ENCODE measurements at regions not wholly inside any gene's neighbourhood (a gene's known extent, or its start where the extent isn't known, plus 50 kb on each side); places are given as distances from the start of the nearest gene placed in this dataset.

GRCh38 chr17:72024457-72024856 lies 96.4 kb upstream of the SOX9 start:
- Histone ChIP-seq H3K27ac (ENCODE audit: insufficient read depth, low read depth, low read length, poor library complexity, severe bottlenecking) (no peak overlapping the region), H3K27me3 (ENCODE audit: control insufficient read depth, insufficient read depth, low read length, poor library complexity, severe bottlenecking) (no peaks in the 10 kb centered on the region), H3K4me3 (ENCODE audit: insufficient read depth, low read depth, low read length) (no peak overlapping the region), H3K36me3 (ENCODE audit: control insufficient read depth, insufficient read depth, low read length) (no peaks in the 10 kb centered on the region), H3K9me3 (ENCODE audit: control insufficient read depth, low read length) (no peaks in the 10 kb centered on the region), H3K4me1 (ENCODE audit: control insufficient read depth, insufficient read depth, low read length) (peaks cover 4% of the 10 kb centered on the region)

- Histone ChIP-seq H3K9me3 (ENCODE audit: control insufficient read depth, low read length) (no peaks in the 10 kb centered on the region), H3K36me3 (ENCODE audit: control insufficient read depth, insufficient read depth, low read length) (no peaks in the 10 kb centered on the region), H3K27me3 (ENCODE audit: control insufficient read depth, insufficient read depth, low read length, poor library complexity, severe bottlenecking) (no peaks in the 10 kb centered on the region), H3K4me3 (ENCODE audit: insufficient read depth, low read depth, low read length) (no peak overlapping the region), H3K4me1 (ENCODE audit: control insufficient read depth, insufficient read depth, low read length) (peaks cover 11% of the 10 kb centered on the region), H3K27ac (ENCODE audit: insufficient read depth, low read depth, low read length, poor library complexity, severe bottlenecking) (no peak overlapping the region)
- WGBS, 2 experiments = 70 to 73% methylated on average over 5 of the region's 5 CpGs
Measured at GRCh38 chr17:72025113-72025512, 95.7 kb upstream of the SOX9 start.

GRCh38 chr17:72030067-72030899 lies 90.5 kb upstream of the SOX9 start:
- H3K27ac ChIP-seq (ENCODE audit: insufficient read depth, low read depth, low read length, poor library complexity, severe bottlenecking) = peak overlapping the region; percentile 60
- H3K27me3 ChIP-seq (ENCODE audit: control insufficient read depth, insufficient read depth, low read length, poor library complexity, severe bottlenecking) = no peaks in the 10 kb centered on the region
- no peaks in the 10 kb centered on the region for H3K9me3 ChIP-seq (ENCODE audit: control insufficient read depth, low read length)
- H3K36me3 ChIP-seq (ENCODE audit: control insufficient read depth, insufficient read depth, low read length) = no peaks in the 10 kb centered on the region
- peaks cover 15% of the 10 kb centered on the region for H3K4me1 ChIP-seq (ENCODE audit: control insufficient read depth, insufficient read depth, low read length)
- peak overlapping the region; percentile 35 for H3K4me3 ChIP-seq (ENCODE audit: insufficient read depth, low read depth, low read length)
- WGBS, 2 experiments = 3% methylated on average over 20 to 22 of the region's 22 CpGs

GRCh38 chr17:72031219-72031884 lies 89.5 kb upstream of the SOX9 start:
- no peaks in the 10 kb centered on the region for H3K9me3 ChIP-seq (ENCODE audit: control insufficient read depth, low read length)
- no peak overlapping the region for H3K4me3 ChIP-seq (ENCODE audit: insufficient read depth, low read depth, low read length)
- H3K4me1 ChIP-seq (ENCODE audit: control insufficient read depth, insufficient read depth, low read length) = peaks cover 15% of the 10 kb centered on the region
- no peaks in the 10 kb centered on the region for H3K27me3 ChIP-seq (ENCODE audit: control insufficient read depth, insufficient read depth, low read length, poor library complexity, severe bottlenecking)
- H3K27ac ChIP-seq (ENCODE audit: insufficient read depth, low read depth, low read length, poor library complexity, severe bottlenecking) = no peak overlapping the region
- H3K36me3 ChIP-seq (ENCODE audit: control insufficient read depth, insufficient read depth, low read length) = no peaks in the 10 kb centered on the region
- 78 to 83% methylated on average over 8 of the region's 8 CpGs for WGBS, 2 experiments

- Histone ChIP-seq H3K9me3 (ENCODE audit: control insufficient read depth, low read length) (no peaks in the 10 kb centered on the region), H3K27ac (ENCODE audit: insufficient read depth, low read depth, low read length, poor library complexity, severe bottlenecking) (no peak overlapping the region), H3K27me3 (ENCODE audit: control insufficient read depth, insufficient read depth, low read length, poor library complexity, severe bottlenecking) (no peaks in the 10 kb centered on the region), H3K4me3 (ENCODE audit: insufficient read depth, low read depth, low read length) (no peak overlapping the region), H3K4me1 (ENCODE audit: control insufficient read depth, insufficient read depth, low read length) (peaks cover 15% of the 10 kb centered on the region), H3K36me3 (ENCODE audit: control insufficient read depth, insufficient read depth, low read length) (no peaks in the 10 kb centered on the region)
- 90% methylated on average over 3 to 4 of the region's 4 CpGs for WGBS, 2 experiments
Measured at GRCh38 chr17:72033334-72033733, 87.5 kb upstream of the SOX9 start.

GRCh38 chr17:72034000-72034399 lies 86.8 kb upstream of the SOX9 start:
- no peaks in the 10 kb centered on the region for H3K27me3 ChIP-seq (ENCODE audit: control insufficient read depth, insufficient read depth, low read length, poor library complexity, severe bottlenecking)
- WGBS, 2 experiments = 100% methylated on average over 1 of the region's 2 CpGs; no CpG with 5 or more reads in 1 of the 2 experiments
- no peaks in the 10 kb centered on the region for H3K36me3 ChIP-seq (ENCODE audit: control insufficient read depth, insufficient read depth, low read length)
- no peaks in the 10 kb centered on the region for H3K9me3 ChIP-seq (ENCODE audit: control insufficient read depth, low read length)
- peaks cover 15% of the 10 kb centered on the region for H3K4me1 ChIP-seq (ENCODE audit: control insufficient read depth, insufficient read depth, low read length)
- H3K4me3 ChIP-seq (ENCODE audit: insufficient read depth, low read depth, low read length) = no peak overlapping the region
- no peak overlapping the region for H3K27ac ChIP-seq (ENCODE audit: insufficient read depth, low read depth, low read length, poor library complexity, severe bottlenecking)

- H3K36me3 ChIP-seq (ENCODE audit: control insufficient read depth, insufficient read depth, low read length) = no peaks in the 10 kb centered on the region
- H3K27me3 ChIP-seq (ENCODE audit: control insufficient read depth, insufficient read depth, low read length, poor library complexity, severe bottlenecking) = no peaks in the 10 kb centered on the region
- no peaks in the 10 kb centered on the region for H3K4me1 ChIP-seq (ENCODE audit: control insufficient read depth, insufficient read depth, low read length)
- no peak overlapping the region for H3K4me3 ChIP-seq (ENCODE audit: insufficient read depth, low read depth, low read length)
- H3K27ac ChIP-seq (ENCODE audit: insufficient read depth, low read depth, low read length, poor library complexity, severe bottlenecking) = no peak overlapping the region
- H3K9me3 ChIP-seq (ENCODE audit: control insufficient read depth, low read length) = no peaks in the 10 kb centered on the region
Measured at GRCh38 chr17:72038427-72038826, 82.4 kb upstream of the SOX9 start.

- WGBS, 2 experiments = 90 to 91% methylated on average over 2 of the region's 2 CpGs
- H3K4me3 ChIP-seq (ENCODE audit: insufficient read depth, low read depth, low read length) = no peak overlapping the region
Measured at GRCh38 chr17:72039490-72039889, 81.3 kb upstream of the SOX9 start.

GRCh38 chr17:72046178-72046577 lies 74.6 kb upstream of the SOX9 start:
- Histone ChIP-seq H3K27ac (ENCODE audit: insufficient read depth, low read depth, low read length, poor library complexity, severe bottlenecking) (no peak overlapping the region), H3K4me3 (ENCODE audit: insufficient read depth, low read depth, low read length) (no peak overlapping the region), H3K9me3 (ENCODE audit: control insufficient read depth, low read length) (no peaks in the 10 kb centered on the region), H3K4me1 (ENCODE audit: control insufficient read depth, insufficient read depth, low read length) (peaks cover 8% of the 10 kb centered on the region), H3K27me3 (ENCODE audit: control insufficient read depth, insufficient read depth, low read length, poor library complexity, severe bottlenecking) (no peaks in the 10 kb centered on the region), H3K36me3 (ENCODE audit: control insufficient read depth, insufficient read depth, low read length) (no peaks in the 10 kb centered on the region)
- 91 to 95% methylated on average over 3 of the region's 3 CpGs for WGBS, 2 experiments

More at GRCh38 chr17:72039490-72039889, 81.3 kb upstream of the SOX9 start:
- H3K27ac ChIP-seq (ENCODE audit: insufficient read depth, low read depth, low read length, poor library complexity, severe bottlenecking) = no peak overlapping the region
- H3K9me3 ChIP-seq (ENCODE audit: control insufficient read depth, low read length) = no peaks in the 10 kb centered on the region
- no peaks in the 10 kb centered on the region for H3K27me3 ChIP-seq (ENCODE audit: control insufficient read depth, insufficient read depth, low read length, poor library complexity, severe bottlenecking)
- H3K36me3 ChIP-seq (ENCODE audit: control insufficient read depth, insufficient read depth, low read length) = no peaks in the 10 kb centered on the region
- no peaks in the 10 kb centered on the region for H3K4me1 ChIP-seq (ENCODE audit: control insufficient read depth, insufficient read depth, low read length)

- WGBS, 2 experiments = 82 to 87% methylated on average over 13 to 14 of the region's 14 CpGs
- no peak overlapping the region for H3K27ac ChIP-seq (ENCODE audit: insufficient read depth, low read depth, low read length, poor library complexity, severe bottlenecking)
- peaks cover 8% of the 10 kb centered on the region for H3K4me1 ChIP-seq (ENCODE audit: control insufficient read depth, insufficient read depth, low read length)
- no peak overlapping the region for H3K4me3 ChIP-seq (ENCODE audit: insufficient read depth, low read depth, low read length)
- H3K9me3 ChIP-seq (ENCODE audit: control insufficient read depth, low read length) = no peaks in the 10 kb centered on the region
- H3K36me3 ChIP-seq (ENCODE audit: control insufficient read depth, insufficient read depth, low read length) = no peaks in the 10 kb centered on the region
- H3K27me3 ChIP-seq (ENCODE audit: control insufficient read depth, insufficient read depth, low read length, poor library complexity, severe bottlenecking) = no peaks in the 10 kb centered on the region
Measured at GRCh38 chr17:72046643-72047612, 73.9 kb upstream of the SOX9 start.

Data from ectodermal cell (in vitro differentiated cells).